Duodenal mucosa (tissue), 2 donors: ENCODE measurements at regions not wholly inside any gene's neighbourhood (a gene's known extent, or its start where the extent isn't known, plus 50 kb on each side); places are given as distances from the start of the nearest gene placed in this dataset.
"Not testable (repeated sequence)": the region's sequence is repeated elsewhere in the genome, so short reads cannot be mapped to it uniquely, and the experiment has no call there.

Source experiments
- H3K27ac ChIP-seq: one replicate; pipeline ENCODE4 v1.7.0; 2013; ENCODE audit warnings: low read depth, low read length
- H3K27me3 ChIP-seq, 2 donors: one replicate each; pipeline ENCODE4 v1.7.0; 2013; ENCODE audit warnings: low read length in 2 of 2, control low read depth in 1 of 2; ENCODE audit not compliant: insufficient read depth in 2 of 2, control insufficient read depth in 1 of 2
- H3K36me3 ChIP-seq, 2 donors: one replicate each; pipeline ENCODE4 v1.7.0; 2013; ENCODE audit warnings: low read length in 2 of 2, control low read depth in 1 of 2; ENCODE audit not compliant: insufficient read depth in 2 of 2, control insufficient read depth in 1 of 2
- H3K4me1 ChIP-seq, 2 donors: one replicate each; pipeline ENCODE4 v1.7.0; 2013; ENCODE audit warnings: low read length in 2 of 2, control low read depth in 1 of 2; ENCODE audit not compliant: insufficient read depth in 2 of 2, control insufficient read depth in 1 of 2
- H3K4me3 ChIP-seq, 2 donors: one replicate each; pipeline ENCODE4 v1.7.0; 2013; ENCODE audit warnings: low read length in 2 of 2, low read depth in 1 of 2
- H3K9ac ChIP-seq, 2 donors: one replicate each; pipeline ENCODE4 v1.7.0; 2013; ENCODE audit warnings: low read length in 2 of 2, low read depth in 1 of 2
- H3K9me3 ChIP-seq, 2 donors: one replicate each; pipeline ENCODE4 v1.7.0; 2013; ENCODE audit warnings: low read length in 2 of 2, control low read depth in 1 of 2; ENCODE audit not compliant: control insufficient read depth in 1 of 2

GRCh38 chr4:164229255-164229654, 524.7 kb upstream of the SMIM31 start:
- Histone ChIP-seq H3K9me3 (no peaks in the 10 kb centered on the region), H3K4me1 (no peaks in the 10 kb centered on the region), H3K27me3 (no peaks in the 10 kb centered on the region), H3K9ac (no peak overlapping the region), H3K27ac (no peak overlapping the region), H3K36me3 (no peaks in the 10 kb centered on the region), H3K4me3 (no peak overlapping the region)

- Histone ChIP-seq H3K27me3 (no peaks in the 10 kb centered on the region), H3K4me1 (no peaks in the 10 kb centered on the region), H3K9ac (no peak overlapping the region), H3K4me3 (no peak overlapping the region), H3K27ac (no peak overlapping the region), H3K36me3 (no peaks in the 10 kb centered on the region), H3K9me3 (no peaks in the 10 kb centered on the region)
Measured at GRCh38 chr4:164239433-164239832, 514.5 kb upstream of the SMIM31 start.

GRCh38 chr4:164239976-164240375, 514.0 kb upstream of the SMIM31 start:
- no peak overlapping the region for H3K4me3 ChIP-seq
- H3K27ac ChIP-seq, result no peak overlapping the region
- no peaks in the 10 kb centered on the region for H3K9me3 ChIP-seq
- no peak overlapping the region for H3K9ac ChIP-seq
- no peaks in the 10 kb centered on the region for H3K27me3 ChIP-seq
- H3K36me3 ChIP-seq, result no peaks in the 10 kb centered on the region
- H3K4me1 ChIP-seq, result no peaks in the 10 kb centered on the region

- H3K4me1 ChIP-seq, result no peaks in the 10 kb centered on the region
- H3K36me3 ChIP-seq, result no peaks in the 10 kb centered on the region
- H3K9ac ChIP-seq, result no peak overlapping the region
- H3K9me3 ChIP-seq, result no peaks in the 10 kb centered on the region
- no peak overlapping the region for H3K27ac ChIP-seq
- no peaks in the 10 kb centered on the region for H3K27me3 ChIP-seq
- H3K4me3 ChIP-seq, result no peak overlapping the region
Measured at GRCh38 chr4:164251257-164251656, 502.7 kb upstream of the SMIM31 start.

GRCh38 chr4:164252286-164252685, 501.6 kb upstream of the SMIM31 start:
- Histone ChIP-seq H3K27ac (no peak overlapping the region), H3K9ac (no peak overlapping the region), H3K4me1 (no peaks in the 10 kb centered on the region), H3K4me3 (no peak overlapping the region), H3K9me3 (no peaks in the 10 kb centered on the region), H3K36me3 (no peaks in the 10 kb centered on the region), H3K27me3 (no peaks in the 10 kb centered on the region)

- Histone ChIP-seq H3K4me3 (no peak overlapping the region), H3K9me3 (no peaks in the 10 kb centered on the region), H3K27me3 (no peaks in the 10 kb centered on the region), H3K4me1 (no peaks in the 10 kb centered on the region), H3K27ac (no peak overlapping the region), H3K36me3 (no peaks in the 10 kb centered on the region), H3K9ac (no peak overlapping the region)
Measured at GRCh38 chr4:164261831-164262230, 492.1 kb upstream of the SMIM31 start.

- not testable (repeated sequence) for H3K27me3 ChIP-seq, H3K4me1 ChIP-seq, H3K9ac ChIP-seq, H3K9me3 ChIP-seq, H3K36me3 ChIP-seq, H3K27ac ChIP-seq, H3K4me3 ChIP-seq
Measured at GRCh38 chr4:164262508-164262907, 491.4 kb upstream of the SMIM31 start.

GRCh38 chr4:164277414-164277813, 476.5 kb upstream of the SMIM31 start:
- not testable (repeated sequence) for H3K27ac ChIP-seq, H3K4me3 ChIP-seq, H3K27me3 ChIP-seq, H3K9me3 ChIP-seq, H3K4me1 ChIP-seq, H3K36me3 ChIP-seq, H3K9ac ChIP-seq

GRCh38 chr4:164287173-164287572, 466.8 kb upstream of the SMIM31 start:
- H3K27me3 ChIP-seq, result no peaks in the 10 kb centered on the region
- H3K36me3 ChIP-seq, result no peaks in the 10 kb centered on the region
- no peaks in the 10 kb centered on the region for H3K9me3 ChIP-seq
- H3K4me3 ChIP-seq, result no peak overlapping the region
- H3K4me1 ChIP-seq, result no peaks in the 10 kb centered on the region
- no peak overlapping the region for H3K27ac ChIP-seq
- H3K9ac ChIP-seq, result no peak overlapping the region

- H3K4me1 ChIP-seq, result no peaks in the 10 kb centered on the region
Measured at GRCh38 chr4:164288578-164288977, 465.4 kb upstream of the SMIM31 start.

GRCh38 chr4:164293203-164293602, 460.7 kb upstream of the SMIM31 start:
- no peak overlapping the region for H3K9ac ChIP-seq
- no peaks in the 10 kb centered on the region for H3K27me3 ChIP-seq
- H3K4me1 ChIP-seq, result no peaks in the 10 kb centered on the region
- no peaks in the 10 kb centered on the region for H3K9me3 ChIP-seq
- no peaks in the 10 kb centered on the region for H3K36me3 ChIP-seq
- H3K27ac ChIP-seq, result no peak overlapping the region
- no peak overlapping the region for H3K4me3 ChIP-seq

More at GRCh38 chr4:164288578-164288977, 465.4 kb upstream of the SMIM31 start:
- Histone ChIP-seq H3K4me3 (no peak overlapping the region), H3K27ac (no peak overlapping the region), H3K27me3 (no peaks in the 10 kb centered on the region), H3K36me3 (no peaks in the 10 kb centered on the region), H3K9ac (no peak overlapping the region), H3K9me3 (no peaks in the 10 kb centered on the region)
